WTC11 (cell line): ENCODE measurements at regions not wholly inside any gene's neighbourhood (a gene's known extent, or its start where the extent isn't known, plus 50 kb on each side); places are given as distances from the start of the nearest gene placed in this dataset.

ENCODE experiments used
- ATAC-seq: fragments of 200-7000 bp; cut with Tn5 transposase; 2 replicates; pipeline ENCODE4 v1.10.0; 2021; ENCODE audit warnings: mild to moderate bottlenecking, moderate library complexity
- CTCF ChIA-PET: fragments of 300-600 bp; sonication (Branson Sonifier 250); formaldehyde crosslinking; loops from one replicate; lab custom pipeline; 2021; ENCODE audit warnings: antibody characterized with exemption; lab: Charles Lee
- POLR2A ChIA-PET: fragments of 350-600 bp; sonication (Branson Sonifier 250); formaldehyde crosslinking; loops from one replicate; lab custom pipeline; 2021; ENCODE audit warnings: antibody characterized with exemption; lab: Charles Lee
- DNase-seq: peaks from one replicate; pipeline ENCODE4 v3.0.0; 2021; ENCODE audit warnings: low spot score
- H3K27ac Mint-ChIP-seq: 2 replicates; pipeline ENCODE4 v1.8.0; 2021; ENCODE audit warnings: mixed read lengths
- H3K27me3 Mint-ChIP-seq: 2 replicates; pipeline ENCODE4 v1.8.0; 2021; ENCODE audit warnings: low read depth, mild to moderate bottlenecking, moderate library complexity, mixed read lengths
- H3K36me3 Mint-ChIP-seq: 2 replicates; pipeline ENCODE4 v1.8.0; 2021; ENCODE audit warnings: mixed read lengths
- H3K4me1 Mint-ChIP-seq: 2 replicates; pipeline ENCODE4 v1.8.0; 2022; ENCODE audit warnings: mixed read lengths
- H3K4me3 Mint-ChIP-seq: 2 replicates; pipeline ENCODE4 v1.8.0; 2021; ENCODE audit warnings: mild to moderate bottlenecking, moderate library complexity, mixed read lengths
- H3K9me3 Mint-ChIP-seq: 2 replicates; pipeline ENCODE4 v1.8.0; 2021; ENCODE audit warnings: mixed read lengths
- ELF4 ChIP-seq: sonication (generic); formaldehyde crosslinking; IDR thresholded peaks from 2 replicates; pipeline ENCODE4 v1.8.1; 2022; ENCODE audit warnings: low read depth, mild to moderate bottlenecking, moderate library complexity, missing genetic modification reagents
- ETV6 ChIP-seq: sonication (generic); formaldehyde crosslinking; IDR thresholded peaks from 2 replicates; pipeline ENCODE4 v1.8.1; 2022; ENCODE audit warnings: mild to moderate bottlenecking, missing genetic modification reagents
- FOXK1 ChIP-seq: sonication (generic); formaldehyde crosslinking; IDR thresholded peaks from 2 replicates; pipeline ENCODE4 v1.8.0; 2022; ENCODE audit warnings: mild to moderate bottlenecking, moderate library complexity, missing genetic modification reagents
- GRHL2 ChIP-seq: fragments of 250-450 bp; sonication (Bioruptor Pico); IDR thresholded peaks from 2 replicates; pipeline ENCODE4 v1.8.0; 2022; ENCODE audit warnings: mild to moderate bottlenecking, moderate library complexity; ENCODE audit not compliant: insufficient replicate concordance, severe bottlenecking
- IRF2 ChIP-seq: sonication (generic); formaldehyde crosslinking; IDR thresholded peaks from 2 replicates; pipeline ENCODE4 v1.8.0; 2022; ENCODE audit warnings: low read depth, missing genetic modification reagents, borderline replicate concordance
- JUN ChIP-seq: sonication (generic); formaldehyde crosslinking; IDR thresholded peaks from 2 replicates; pipeline ENCODE4 v1.8.0; 2023; ENCODE audit warnings: mild to moderate bottlenecking, missing genetic modification reagents
- MXD4 ChIP-seq: fragments of 250-450 bp; sonication (Bioruptor Pico); IDR thresholded peaks from 2 replicates; pipeline ENCODE4 v1.8.0; 2021; ENCODE audit warnings: mild to moderate bottlenecking, moderate library complexity, borderline replicate concordance
- NR1H2 ChIP-seq: sonication (generic); formaldehyde crosslinking; IDR thresholded peaks from 2 replicates; pipeline ENCODE4 v1.9.0; 2021; ENCODE audit warnings: mild to moderate bottlenecking, moderate library complexity, missing genetic modification reagents
- ZNF138 ChIP-seq: sonication (generic); formaldehyde crosslinking; conservative IDR thresholded peaks from 2 replicates; pipeline ENCODE4 v1.8.1; 2022; ENCODE audit warnings: mild to moderate bottlenecking, moderate library complexity, missing genetic modification reagents
- ZNF671 ChIP-seq: fragments of 250-450 bp; sonication (Bioruptor Pico); IDR thresholded peaks from 2 replicates; pipeline ENCODE4 v1.8.0; 2021; ENCODE audit warnings: mild to moderate bottlenecking
- TF ChIP-seq, protein P1 (sequence below): sonication (generic); formaldehyde crosslinking; IDR thresholded peaks from 2 replicates; pipeline ENCODE4 v1.8.1; 2023; ENCODE audit warnings: mild to moderate bottlenecking, missing genetic modification reagents, borderline replicate concordance
- TF ChIP-seq, protein P2 (sequence below): sonication (generic); formaldehyde crosslinking; IDR thresholded peaks from 2 replicates; pipeline ENCODE4 v1.8.1; 2022; ENCODE audit warnings: low read depth, mild to moderate bottlenecking, moderate library complexity, missing genetic modification reagents, borderline replicate concordance
- TF ChIP-seq, protein P3 (sequence below): sonication (generic); formaldehyde crosslinking; IDR thresholded peaks from 2 replicates; pipeline ENCODE4 v1.8.1; 2023; ENCODE audit warnings: mild to moderate bottlenecking, moderate library complexity, missing genetic modification reagents
- TF ChIP-seq, protein P4 (sequence below): fragments of 250-450 bp; sonication (Bioruptor Pico); IDR thresholded peaks from 2 replicates; pipeline ENCODE4 v1.8.0; 2021; ENCODE audit warnings: mild to moderate bottlenecking
- TF ChIP-seq, protein P5 (sequence below): sonication (generic); formaldehyde crosslinking; IDR thresholded peaks from 2 replicates; pipeline ENCODE4 v1.8.0; 2022; ENCODE audit warnings: mild to moderate bottlenecking, missing genetic modification reagents
- TF ChIP-seq, protein P6 (sequence below): sonication (generic); formaldehyde crosslinking; IDR thresholded peaks from 2 replicates; pipeline ENCODE4 v1.8.1; 2023; ENCODE audit warnings: mild to moderate bottlenecking, missing genetic modification reagents
- TF ChIP-seq, protein P7 (sequence below): fragments of 250-450 bp; sonication (Bioruptor Pico); IDR thresholded peaks from 2 replicates; pipeline ENCODE4 v1.9.0; 2021; ENCODE audit warnings: mild to moderate bottlenecking, borderline replicate concordance
- TF ChIP-seq, protein P8 (sequence below): sonication (generic); formaldehyde crosslinking; IDR thresholded peaks from 2 replicates; pipeline ENCODE4 v1.8.0; 2022; ENCODE audit warnings: mild to moderate bottlenecking, missing genetic modification reagents

DNA sequence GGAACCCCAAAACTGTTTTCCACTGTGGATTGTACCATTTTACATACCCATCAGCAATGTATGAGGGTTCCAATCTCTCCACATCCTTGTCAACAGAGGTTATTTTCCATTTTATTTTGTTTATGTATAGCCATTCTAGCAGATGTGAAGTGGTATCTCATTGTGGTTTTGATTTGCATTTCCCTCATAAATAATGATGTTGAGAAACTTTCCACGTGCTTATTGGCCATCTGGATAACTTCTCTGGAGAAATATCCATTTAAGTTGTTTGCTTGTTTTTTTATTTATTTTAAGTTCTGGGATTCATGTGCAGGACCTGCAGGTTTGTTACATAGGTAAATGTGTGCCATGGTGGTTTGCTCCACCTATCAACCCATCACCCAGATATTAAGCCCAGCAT lies 280.2 kb upstream of the USP25 start:
- Mint-ChIP-seq H3K27me3 (no peaks in the 10 kb centered on the region; the same call in 1 of the 2 replicates), H3K36me3 (peaks cover 25% of the 10 kb centered on the region), H3K9me3 (peaks cover 45% of the 10 kb centered on the region), H3K4me1 (peaks cover 24% of the 10 kb centered on the region), H3K4me3 (no peak overlapping the region), H3K27ac (no peak overlapping the region)
- CTCF ChIA-PET, result no interaction called here
- TF ChIP-seq, protein P1, sequence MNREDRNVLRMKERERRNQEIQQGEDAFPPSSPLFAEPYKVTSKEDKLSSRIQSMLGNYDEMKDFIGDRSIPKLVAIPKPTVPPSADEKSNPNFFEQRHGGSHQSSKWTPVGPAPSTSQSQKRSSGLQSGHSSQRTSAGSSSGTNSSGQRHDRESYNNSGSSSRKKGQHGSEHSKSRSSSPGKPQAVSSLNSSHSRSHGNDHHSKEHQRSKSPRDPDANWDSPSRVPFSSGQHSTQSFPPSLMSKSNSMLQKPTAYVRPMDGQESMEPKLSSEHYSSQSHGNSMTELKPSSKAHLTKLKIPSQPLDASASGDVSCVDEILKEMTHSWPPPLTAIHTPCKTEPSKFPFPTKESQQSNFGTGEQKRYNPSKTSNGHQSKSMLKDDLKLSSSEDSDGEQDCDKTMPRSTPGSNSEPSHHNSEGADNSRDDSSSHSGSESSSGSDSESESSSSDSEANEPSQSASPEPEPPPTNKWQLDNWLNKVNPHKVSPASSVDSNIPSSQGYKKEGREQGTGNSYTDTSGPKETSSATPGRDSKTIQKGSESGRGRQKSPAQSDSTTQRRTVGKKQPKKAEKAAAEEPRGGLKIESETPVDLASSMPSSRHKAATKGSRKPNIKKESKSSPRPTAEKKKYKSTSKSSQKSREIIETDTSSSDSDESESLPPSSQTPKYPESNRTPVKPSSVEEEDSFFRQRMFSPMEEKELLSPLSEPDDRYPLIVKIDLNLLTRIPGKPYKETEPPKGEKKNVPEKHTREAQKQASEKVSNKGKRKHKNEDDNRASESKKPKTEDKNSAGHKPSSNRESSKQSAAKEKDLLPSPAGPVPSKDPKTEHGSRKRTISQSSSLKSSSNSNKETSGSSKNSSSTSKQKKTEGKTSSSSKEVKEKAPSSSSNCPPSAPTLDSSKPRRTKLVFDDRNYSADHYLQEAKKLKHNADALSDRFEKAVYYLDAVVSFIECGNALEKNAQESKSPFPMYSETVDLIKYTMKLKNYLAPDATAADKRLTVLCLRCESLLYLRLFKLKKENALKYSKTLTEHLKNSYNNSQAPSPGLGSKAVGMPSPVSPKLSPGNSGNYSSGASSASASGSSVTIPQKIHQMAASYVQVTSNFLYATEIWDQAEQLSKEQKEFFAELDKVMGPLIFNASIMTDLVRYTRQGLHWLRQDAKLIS (CRISPR knock-in tag), result no peak
- no peak for TF ChIP-seq GRHL2 (CRISPR knock-in tag)
- TF ChIP-seq MXD4 (CRISPR knock-in tag), result no peak
- TF ChIP-seq, protein P2, sequence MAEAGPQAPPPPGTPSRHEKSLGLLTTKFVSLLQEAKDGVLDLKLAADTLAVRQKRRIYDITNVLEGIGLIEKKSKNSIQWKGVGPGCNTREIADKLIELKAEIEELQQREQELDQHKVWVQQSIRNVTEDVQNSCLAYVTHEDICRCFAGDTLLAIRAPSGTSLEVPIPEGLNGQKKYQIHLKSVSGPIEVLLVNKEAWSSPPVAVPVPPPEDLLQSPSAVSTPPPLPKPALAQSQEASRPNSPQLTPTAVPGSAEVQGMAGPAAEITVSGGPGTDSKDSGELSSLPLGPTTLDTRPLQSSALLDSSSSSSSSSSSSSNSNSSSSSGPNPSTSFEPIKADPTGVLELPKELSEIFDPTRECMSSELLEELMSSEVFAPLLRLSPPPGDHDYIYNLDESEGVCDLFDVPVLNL (CRISPR knock-in tag), result no peak
- no peak for TF ChIP-seq ZNF671 (CRISPR knock-in tag)
- TF ChIP-seq, protein P3, sequence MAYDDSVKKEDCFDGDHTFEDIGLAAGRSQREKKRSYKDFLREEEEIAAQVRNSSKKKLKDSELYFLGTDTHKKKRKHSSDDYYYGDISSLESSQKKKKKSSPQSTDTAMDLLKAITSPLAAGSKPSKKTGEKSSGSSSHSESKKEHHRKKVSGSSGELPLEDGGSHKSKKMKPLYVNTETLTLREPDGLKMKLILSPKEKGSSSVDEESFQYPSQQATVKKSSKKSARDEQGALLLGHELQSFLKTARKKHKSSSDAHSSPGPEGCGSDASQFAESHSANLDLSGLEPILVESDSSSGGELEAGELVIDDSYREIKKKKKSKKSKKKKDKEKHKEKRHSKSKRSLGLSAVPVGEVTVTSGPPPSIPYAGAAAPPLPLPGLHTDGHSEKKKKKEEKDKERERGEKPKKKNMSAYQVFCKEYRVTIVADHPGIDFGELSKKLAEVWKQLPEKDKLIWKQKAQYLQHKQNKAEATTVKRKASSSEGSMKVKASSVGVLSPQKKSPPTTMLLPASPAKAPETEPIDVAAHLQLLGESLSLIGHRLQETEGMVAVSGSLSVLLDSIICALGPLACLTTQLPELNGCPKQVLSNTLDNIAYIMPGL (CRISPR knock-in tag), result no peak
- no peak for TF ChIP-seq NR1H2 (CRISPR knock-in tag)
- TF ChIP-seq ZNF138 (CRISPR knock-in tag), result no peak
- TF ChIP-seq, protein P4, sequence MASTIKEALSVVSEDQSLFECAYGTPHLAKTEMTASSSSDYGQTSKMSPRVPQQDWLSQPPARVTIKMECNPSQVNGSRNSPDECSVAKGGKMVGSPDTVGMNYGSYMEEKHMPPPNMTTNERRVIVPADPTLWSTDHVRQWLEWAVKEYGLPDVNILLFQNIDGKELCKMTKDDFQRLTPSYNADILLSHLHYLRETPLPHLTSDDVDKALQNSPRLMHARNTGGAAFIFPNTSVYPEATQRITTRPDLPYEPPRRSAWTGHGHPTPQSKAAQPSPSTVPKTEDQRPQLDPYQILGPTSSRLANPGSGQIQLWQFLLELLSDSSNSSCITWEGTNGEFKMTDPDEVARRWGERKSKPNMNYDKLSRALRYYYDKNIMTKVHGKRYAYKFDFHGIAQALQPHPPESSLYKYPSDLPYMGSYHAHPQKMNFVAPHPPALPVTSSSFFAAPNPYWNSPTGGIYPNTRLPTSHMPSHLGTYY (CRISPR knock-in tag), result no peak
- TF ChIP-seq, protein P5, sequence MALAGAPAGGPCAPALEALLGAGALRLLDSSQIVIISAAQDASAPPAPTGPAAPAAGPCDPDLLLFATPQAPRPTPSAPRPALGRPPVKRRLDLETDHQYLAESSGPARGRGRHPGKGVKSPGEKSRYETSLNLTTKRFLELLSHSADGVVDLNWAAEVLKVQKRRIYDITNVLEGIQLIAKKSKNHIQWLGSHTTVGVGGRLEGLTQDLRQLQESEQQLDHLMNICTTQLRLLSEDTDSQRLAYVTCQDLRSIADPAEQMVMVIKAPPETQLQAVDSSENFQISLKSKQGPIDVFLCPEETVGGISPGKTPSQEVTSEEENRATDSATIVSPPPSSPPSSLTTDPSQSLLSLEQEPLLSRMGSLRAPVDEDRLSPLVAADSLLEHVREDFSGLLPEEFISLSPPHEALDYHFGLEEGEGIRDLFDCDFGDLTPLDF (CRISPR knock-in tag), result no peak
- no peak for TF ChIP-seq FOXK1 (CRISPR knock-in tag)
- TF ChIP-seq JUN (CRISPR knock-in tag), result no peak
- DNase-seq (no peak), ATAC-seq (no peak)
- POLR2A ChIA-PET, result no interaction called here

DNA sequence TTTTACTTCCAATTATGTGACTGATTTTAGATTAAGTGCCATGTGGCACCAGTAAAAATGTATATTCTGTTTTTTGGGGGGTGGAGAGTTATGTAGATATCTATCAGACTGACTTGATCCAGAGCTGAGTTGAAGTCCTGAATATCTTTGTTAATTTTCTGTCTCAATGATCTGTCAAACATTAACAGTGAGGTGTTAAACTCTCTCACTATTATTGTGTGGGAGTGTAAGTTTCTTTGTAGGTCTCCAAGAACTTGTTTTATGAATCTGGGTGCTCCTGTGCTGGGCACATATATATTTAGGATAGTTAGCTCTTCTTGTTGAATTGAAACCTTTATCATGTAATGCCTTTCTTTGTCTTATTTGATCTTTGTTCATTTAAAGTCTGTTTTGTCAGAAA lies 276.5 kb upstream of the USP25 start:
- no peak overlapping the region for H3K27ac Mint-ChIP-seq
- H3K4me3 Mint-ChIP-seq, result no peak overlapping the region
- CTCF ChIA-PET, result no interaction called here
- POLR2A ChIA-PET, result no interaction called here
- H3K9me3 Mint-ChIP-seq, result peaks cover 33% of the 10 kb centered on the region
- H3K27me3 Mint-ChIP-seq, result no peaks in the 10 kb centered on the region; the same call in 1 of the 2 replicates
- H3K4me1 Mint-ChIP-seq, result 0 out of 2 replicates have a peak, but pooled peaks cover 3% of the 10 kb centered on the region
- no peak for DNase-seq
- ATAC-seq, result no peak
- peaks cover 11% of the 10 kb centered on the region for H3K36me3 Mint-ChIP-seq
- TF ChIP-seq, protein P6, sequence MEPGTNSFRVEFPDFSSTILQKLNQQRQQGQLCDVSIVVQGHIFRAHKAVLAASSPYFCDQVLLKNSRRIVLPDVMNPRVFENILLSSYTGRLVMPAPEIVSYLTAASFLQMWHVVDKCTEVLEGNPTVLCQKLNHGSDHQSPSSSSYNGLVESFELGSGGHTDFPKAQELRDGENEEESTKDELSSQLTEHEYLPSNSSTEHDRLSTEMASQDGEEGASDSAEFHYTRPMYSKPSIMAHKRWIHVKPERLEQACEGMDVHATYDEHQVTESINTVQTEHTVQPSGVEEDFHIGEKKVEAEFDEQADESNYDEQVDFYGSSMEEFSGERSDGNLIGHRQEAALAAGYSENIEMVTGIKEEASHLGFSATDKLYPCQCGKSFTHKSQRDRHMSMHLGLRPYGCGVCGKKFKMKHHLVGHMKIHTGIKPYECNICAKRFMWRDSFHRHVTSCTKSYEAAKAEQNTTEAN, result no peak
- TF ChIP-seq ETV6, result no peak
- TF ChIP-seq, protein P7, sequence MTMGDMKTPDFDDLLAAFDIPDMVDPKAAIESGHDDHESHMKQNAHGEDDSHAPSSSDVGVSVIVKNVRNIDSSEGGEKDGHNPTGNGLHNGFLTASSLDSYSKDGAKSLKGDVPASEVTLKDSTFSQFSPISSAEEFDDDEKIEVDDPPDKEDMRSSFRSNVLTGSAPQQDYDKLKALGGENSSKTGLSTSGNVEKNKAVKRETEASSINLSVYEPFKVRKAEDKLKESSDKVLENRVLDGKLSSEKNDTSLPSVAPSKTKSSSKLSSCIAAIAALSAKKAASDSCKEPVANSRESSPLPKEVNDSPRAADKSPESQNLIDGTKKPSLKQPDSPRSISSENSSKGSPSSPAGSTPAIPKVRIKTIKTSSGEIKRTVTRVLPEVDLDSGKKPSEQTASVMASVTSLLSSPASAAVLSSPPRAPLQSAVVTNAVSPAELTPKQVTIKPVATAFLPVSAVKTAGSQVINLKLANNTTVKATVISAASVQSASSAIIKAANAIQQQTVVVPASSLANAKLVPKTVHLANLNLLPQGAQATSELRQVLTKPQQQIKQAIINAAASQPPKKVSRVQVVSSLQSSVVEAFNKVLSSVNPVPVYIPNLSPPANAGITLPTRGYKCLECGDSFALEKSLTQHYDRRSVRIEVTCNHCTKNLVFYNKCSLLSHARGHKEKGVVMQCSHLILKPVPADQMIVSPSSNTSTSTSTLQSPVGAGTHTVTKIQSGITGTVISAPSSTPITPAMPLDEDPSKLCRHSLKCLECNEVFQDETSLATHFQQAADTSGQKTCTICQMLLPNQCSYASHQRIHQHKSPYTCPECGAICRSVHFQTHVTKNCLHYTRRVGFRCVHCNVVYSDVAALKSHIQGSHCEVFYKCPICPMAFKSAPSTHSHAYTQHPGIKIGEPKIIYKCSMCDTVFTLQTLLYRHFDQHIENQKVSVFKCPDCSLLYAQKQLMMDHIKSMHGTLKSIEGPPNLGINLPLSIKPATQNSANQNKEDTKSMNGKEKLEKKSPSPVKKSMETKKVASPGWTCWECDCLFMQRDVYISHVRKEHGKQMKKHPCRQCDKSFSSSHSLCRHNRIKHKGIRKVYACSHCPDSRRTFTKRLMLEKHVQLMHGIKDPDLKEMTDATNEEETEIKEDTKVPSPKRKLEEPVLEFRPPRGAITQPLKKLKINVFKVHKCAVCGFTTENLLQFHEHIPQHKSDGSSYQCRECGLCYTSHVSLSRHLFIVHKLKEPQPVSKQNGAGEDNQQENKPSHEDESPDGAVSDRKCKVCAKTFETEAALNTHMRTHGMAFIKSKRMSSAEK (CRISPR knock-in tag), result no peak
- TF ChIP-seq, protein P2 (CRISPR knock-in tag), result no peak
- no peak for TF ChIP-seq IRF2 (CRISPR knock-in tag)
- no peak for TF ChIP-seq ELF4 (CRISPR knock-in tag)
- TF ChIP-seq ZNF671 (CRISPR knock-in tag), result no peak
- TF ChIP-seq, protein P8, sequence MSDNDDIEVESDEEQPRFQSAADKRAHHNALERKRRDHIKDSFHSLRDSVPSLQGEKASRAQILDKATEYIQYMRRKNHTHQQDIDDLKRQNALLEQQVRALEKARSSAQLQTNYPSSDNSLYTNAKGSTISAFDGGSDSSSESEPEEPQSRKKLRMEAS, result no peak
